Choroid plexus epithelial cell (primary cell): ENCODE measurements at regions not wholly inside any gene's neighbourhood (a gene's known extent, or its start where the extent isn't known, plus 50 kb on each side); places are given as distances from the start of the nearest gene placed in this dataset.

Experiments used
- DNase-seq: peaks from one replicate; pipeline ENCODE4 v3.0.0-alpha.2; 2010; ENCODE audit warnings: low read depth
- H3K4me3 ChIP-seq: 2 replicates; pipeline ENCODE4 v1.5.1; 2011; ENCODE audit warnings: low read depth, mild to moderate bottlenecking, control low read depth, low read length, moderate library complexity
- CTCF ChIP-seq: conservative IDR thresholded peaks from 2 replicates; pipeline ENCODE4 v1.5.1; 2011; ENCODE audit warnings: low read depth, mild to moderate bottlenecking, control low read depth, inconsistent platforms, low read length, moderate library complexity

GRCh38 chr9:91090130-91090410 lies 271.6 kb downstream of the AUH start:
- no peak overlapping the region for H3K4me3 ChIP-seq
- no peak for TF ChIP-seq CTCF
- DNase-seq = no peak

GRCh38 chr9:91092214-91092613 lies 269.5 kb downstream of the AUH start:
- H3K4me3 ChIP-seq = no peak overlapping the region
- no peak for DNase-seq
- no peak for TF ChIP-seq CTCF

- H3K4me3 ChIP-seq = no peak overlapping the region
- no peak for TF ChIP-seq CTCF
- no peak for DNase-seq
These were observed 267.2 kb downstream of the AUH start for GRCh38 chr9:91094324-91095088.

- DNase-seq = peak; percentile 37
- no peak for TF ChIP-seq CTCF
- H3K4me3 ChIP-seq = no peak overlapping the region
These were observed 263.4 kb downstream of the AUH start for GRCh38 chr9:91098203-91098850.

- no peak overlapping the region for H3K4me3 ChIP-seq
- no peak for TF ChIP-seq CTCF
- DNase-seq = no peak
These were observed 262.3 kb downstream of the AUH start for GRCh38 chr9:91099436-91099835.

- H3K4me3 ChIP-seq = no peak overlapping the region
- DNase-seq = peak; percentile 58
These were observed 260.8 kb downstream of the AUH start for GRCh38 chr9:91100878-91101450.

More at GRCh38 chr9:91100878-91101450, 260.8 kb downstream of the AUH start:
- TF ChIP-seq CTCF = no peak
